Hepatocyte (in vitro differentiated cells): ENCODE measurements at regions not wholly inside any gene's neighbourhood (a gene's known extent, or its start where the extent isn't known, plus 50 kb on each side); places are given as distances from the start of the nearest gene placed in this dataset.

Experiments used
- DNase-seq: peaks from one replicate; pipeline ENCODE4 v3.0.0-alpha.2; 2016; ENCODE audit warnings: low spot score
- H2AFZ ChIP-seq: fragments of 200-600 bp; sonication (generic); 2 replicates; pipeline ENCODE4 v1.6.0; 2016; ENCODE audit warnings: antibody characterized with exemption, mild to moderate bottlenecking
- H3K27ac ChIP-seq: fragments of 200-600 bp; sonication (generic); 2 replicates; pipeline ENCODE4 v1.5.1; 2016; ENCODE audit warnings: mild to moderate bottlenecking
- H3K27me3 ChIP-seq: fragments of 200-600 bp; sonication (generic); 2 replicates; pipeline ENCODE4 v1.6.1; 2016
- H3K36me3 ChIP-seq: fragments of 200-600 bp; sonication (generic); replicated peaks from 2 replicates; pipeline ENCODE4 v1.5.1; 2016; ENCODE audit warnings: low read depth; ENCODE audit not compliant: insufficient read depth
- H3K4me1 ChIP-seq: fragments of 200-600 bp; sonication (generic); 2 replicates; pipeline ENCODE4 v1.5.1; 2016; ENCODE audit warnings: mild to moderate bottlenecking, moderate library complexity; ENCODE audit not compliant: insufficient read depth
- H3K4me2 ChIP-seq: fragments of 200-600 bp; sonication (generic); 2 replicates; pipeline ENCODE4 v1.6.0; 2016
- H3K4me3 ChIP-seq: fragments of 200-600 bp; sonication (generic); 2 replicates; pipeline ENCODE4 v1.5.1; 2016; ENCODE audit warnings: mild to moderate bottlenecking
- H3K79me2 ChIP-seq: fragments of 200-600 bp; sonication (generic); 2 replicates; pipeline ENCODE4 v1.6.0; 2017; ENCODE audit warnings: mild to moderate bottlenecking
- H3K9me2 ChIP-seq: fragments of 200-600 bp; sonication (generic); replicated peaks from 2 replicates; pipeline ENCODE4 v1.6.0; 2017; ENCODE audit warnings: mild to moderate bottlenecking; ENCODE audit not compliant: insufficient read depth
- H3K9me3 ChIP-seq: fragments of 200-600 bp; sonication (generic); 2 replicates; pipeline ENCODE4 v1.5.1; 2016; ENCODE audit warnings: low read depth, mild to moderate bottlenecking
- H4K20me1 ChIP-seq: fragments of 200-600 bp; sonication (generic); 2 replicates; pipeline ENCODE4 v1.6.0; 2016; ENCODE audit warnings: mild to moderate bottlenecking; ENCODE audit not compliant: insufficient read depth, poor library complexity, severe bottlenecking
- CTCF ChIP-seq: fragments of 200-600 bp; sonication (generic); IDR thresholded peaks from 2 replicates; pipeline ENCODE4 v1.5.1; 2016; ENCODE audit warnings: antibody characterized with exemption, mild to moderate bottlenecking; ENCODE audit not compliant: poor library complexity
- EZH2 ChIP-seq: fragments of 200-600 bp; sonication (generic); IDR thresholded peaks from 2 replicates; pipeline ENCODE4 v1.6.1; 2016; ENCODE audit warnings: antibody characterized with exemption, mild to moderate bottlenecking, borderline replicate concordance
- EZH2phosphoT487 ChIP-seq: fragments of 200-600 bp; sonication (generic); IDR thresholded peaks from one replicate; pipeline ENCODE4 v1.6.1; 2018; ENCODE audit warnings: antibody characterized with exemption, mild to moderate bottlenecking, low read depth, moderate library complexity; ENCODE audit not compliant: unreplicated experiment, severe bottlenecking
- WGBS: methylation state at CpG from one replicate; pipeline ENCODE4 v1.1.6; 2016; ENCODE audit warnings: low lambda C conversion rate; ENCODE audit errors: missing lambda C conversion rate; 5-methylcytosine and 5-hydroxymethylcytosine counted together

- no peaks in the 10 kb centered on the region for H4K20me1 ChIP-seq
- no peak overlapping the region for H3K27ac ChIP-seq
- 90% methylated on average over 5 of the region's 5 CpGs for WGBS
- H3K9me2 ChIP-seq = no peaks in the 10 kb centered on the region
- no peak overlapping the region for H3K4me2 ChIP-seq
- TF ChIP-seq EZH2 = no peak
- no peak for TF ChIP-seq CTCF
- no peak for TF ChIP-seq EZH2phosphoT487
- H3K36me3 ChIP-seq = no peaks in the 10 kb centered on the region
- H3K27me3 ChIP-seq = no peaks in the 10 kb centered on the region
- H3K4me1 ChIP-seq = no peaks in the 10 kb centered on the region
- no peaks in the 10 kb centered on the region for H3K9me3 ChIP-seq
- DNase-seq = no peak
- H3K4me3 ChIP-seq = no peak overlapping the region
- H2AFZ ChIP-seq = no peak overlapping the region
- H3K79me2 ChIP-seq = no peaks in the 10 kb centered on the region
Observed at GRCh38 chr1:221565711-221566110, 176.2 kb downstream of the DUSP10 start.

- Histone ChIP-seq H3K4me3 (no peak overlapping the region), H3K4me1 (no peaks in the 10 kb centered on the region), H3K9me2 (no peaks in the 10 kb centered on the region), H3K27ac (no peak overlapping the region), H4K20me1 (no peaks in the 10 kb centered on the region), H3K27me3 (no peaks in the 10 kb centered on the region), H3K36me3 (no peaks in the 10 kb centered on the region), H3K4me2 (no peak overlapping the region), H2AFZ (no peak overlapping the region), H3K9me3 (no peaks in the 10 kb centered on the region), H3K79me2 (no peaks in the 10 kb centered on the region)
- 80% methylated on average over 3 of the region's 3 CpGs for WGBS
- TF ChIP-seq EZH2 (no peak), EZH2phosphoT487 (no peak), CTCF (no peak)
- no peak for DNase-seq
Observed at GRCh38 chr1:221567859-221568507, 173.9 kb downstream of the DUSP10 start.

GRCh38 chr1:221573756-221574155 lies 168.1 kb downstream of the DUSP10 start:
- H3K4me1 ChIP-seq = no peaks in the 10 kb centered on the region
- H3K27me3 ChIP-seq = no peaks in the 10 kb centered on the region
- DNase-seq = no peak
- H3K79me2 ChIP-seq = no peaks in the 10 kb centered on the region
- no peaks in the 10 kb centered on the region for H3K9me3 ChIP-seq
- no peak overlapping the region for H3K27ac ChIP-seq
- H2AFZ ChIP-seq = no peak overlapping the region
- TF ChIP-seq CTCF (no peak), EZH2phosphoT487 (no peak), EZH2 (no peak)
- H3K9me2 ChIP-seq = no peaks in the 10 kb centered on the region
- 77% methylated on average over 5 of the region's 5 CpGs for WGBS
- no peaks in the 10 kb centered on the region for H4K20me1 ChIP-seq
- H3K4me3 ChIP-seq = no peak overlapping the region
- H3K36me3 ChIP-seq = no peaks in the 10 kb centered on the region
- H3K4me2 ChIP-seq = no peak overlapping the region

- Histone ChIP-seq H3K27ac (no peak overlapping the region), H3K4me3 (no peak overlapping the region), H4K20me1 (no peaks in the 10 kb centered on the region), H2AFZ (no peak overlapping the region), H3K36me3 (no peaks in the 10 kb centered on the region), H3K27me3 (no peaks in the 10 kb centered on the region), H3K9me2 (no peaks in the 10 kb centered on the region), H3K9me3 (no peaks in the 10 kb centered on the region), H3K4me1 (no peaks in the 10 kb centered on the region), H3K79me2 (no peaks in the 10 kb centered on the region), H3K4me2 (no peak overlapping the region)
- WGBS = 95% methylated on average over 2 of the region's 2 CpGs
- no peak for DNase-seq
- no peak for TF ChIP-seq CTCF
- TF ChIP-seq EZH2 = no peak
- no peak for TF ChIP-seq EZH2phosphoT487
Observed at GRCh38 chr1:221574529-221574928, 167.4 kb downstream of the DUSP10 start.
